ENCODE measurements at regions not wholly inside any gene's neighbourhood (a gene's known extent, or its start where the extent isn't known, plus 50 kb on each side); places are given as distances from the start of the nearest gene placed in this dataset.

- TF ChIP-seq, protein P1, sequence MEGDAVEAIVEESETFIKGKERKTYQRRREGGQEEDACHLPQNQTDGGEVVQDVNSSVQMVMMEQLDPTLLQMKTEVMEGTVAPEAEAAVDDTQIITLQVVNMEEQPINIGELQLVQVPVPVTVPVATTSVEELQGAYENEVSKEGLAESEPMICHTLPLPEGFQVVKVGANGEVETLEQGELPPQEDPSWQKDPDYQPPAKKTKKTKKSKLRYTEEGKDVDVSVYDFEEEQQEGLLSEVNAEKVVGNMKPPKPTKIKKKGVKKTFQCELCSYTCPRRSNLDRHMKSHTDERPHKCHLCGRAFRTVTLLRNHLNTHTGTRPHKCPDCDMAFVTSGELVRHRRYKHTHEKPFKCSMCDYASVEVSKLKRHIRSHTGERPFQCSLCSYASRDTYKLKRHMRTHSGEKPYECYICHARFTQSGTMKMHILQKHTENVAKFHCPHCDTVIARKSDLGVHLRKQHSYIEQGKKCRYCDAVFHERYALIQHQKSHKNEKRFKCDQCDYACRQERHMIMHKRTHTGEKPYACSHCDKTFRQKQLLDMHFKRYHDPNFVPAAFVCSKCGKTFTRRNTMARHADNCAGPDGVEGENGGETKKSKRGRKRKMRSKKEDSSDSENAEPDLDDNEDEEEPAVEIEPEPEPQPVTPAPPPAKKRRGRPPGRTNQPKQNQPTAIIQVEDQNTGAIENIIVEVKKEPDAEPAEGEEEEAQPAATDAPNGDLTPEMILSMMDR (IDR thresholded peaks at IDR 0.05; ENCODE audit: low read length, missing control alignments): no peak
- DNase-seq (ENCODE audit: low read depth): no peak
- H3K4me3 ChIP-seq (replicated peaks; ENCODE audit: low read depth, low read length): no peak overlapping the region
Observed at GRCh38 chr7:13236026-13236425, 548.6 kb downstream of the ARL4A start.

DNA sequence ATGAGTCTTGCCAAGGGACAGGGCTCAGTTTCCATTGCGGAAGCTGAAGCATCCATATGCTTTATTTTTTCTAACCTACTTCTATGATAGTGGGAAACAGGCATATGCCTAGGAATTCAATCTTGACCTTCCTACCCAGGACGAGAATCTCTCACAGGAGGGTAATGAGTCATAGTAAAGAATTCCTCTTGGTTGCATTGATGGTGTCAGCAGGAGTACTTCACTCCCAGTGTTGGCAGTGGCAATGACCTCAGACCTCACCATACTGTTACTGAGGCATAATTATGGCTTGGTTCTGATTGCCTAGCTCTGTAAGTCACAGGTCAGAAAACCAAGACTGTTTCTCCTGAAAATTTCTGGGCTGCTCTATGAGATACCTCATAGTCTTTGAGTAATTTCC lies 552.9 kb downstream of the ARL4A start:
- no peak overlapping the region for H3K4me3 ChIP-seq (replicated peaks; ENCODE audit: low read depth, low read length)
- DNase-seq (ENCODE audit: low read depth): peak; percentile 41
- TF ChIP-seq, protein P1 (IDR thresholded peaks at IDR 0.05; ENCODE audit: low read length, missing control alignments): no peak

- TF ChIP-seq, protein P1 (IDR thresholded peaks at IDR 0.05; ENCODE audit: low read length, missing control alignments): no peak
- DNase-seq (ENCODE audit: low read depth): no peak
- H3K4me3 ChIP-seq (replicated peaks; ENCODE audit: low read depth, low read length): no peak overlapping the region
Observed at GRCh38 chr7:13241416-13241815, 554.0 kb downstream of the ARL4A start.

DNA sequence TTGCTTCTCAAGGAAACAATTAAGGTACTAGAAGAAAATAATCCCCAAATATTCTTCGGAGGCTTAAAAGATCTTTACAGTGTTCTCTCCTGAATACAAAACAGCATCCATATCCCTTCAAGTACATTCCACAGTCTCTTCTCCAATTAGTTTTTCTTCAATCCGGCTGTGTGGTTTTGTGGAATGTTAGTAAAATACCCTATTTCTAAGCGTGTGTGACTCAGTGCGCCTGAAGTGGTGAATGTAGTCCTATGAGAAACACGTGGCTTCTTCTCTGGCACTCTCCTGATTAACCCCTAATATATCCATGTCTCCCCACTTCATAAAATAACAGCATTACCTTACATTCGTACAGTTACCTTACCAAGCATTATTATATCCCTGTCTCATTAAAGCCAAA lies 570.2 kb downstream of the ARL4A start:
- TF ChIP-seq, protein P1 (IDR thresholded peaks at IDR 0.05; ENCODE audit: low read length, missing control alignments): no peak
- H3K4me3 ChIP-seq (replicated peaks; ENCODE audit: low read depth, low read length): no peak overlapping the region
- DNase-seq (ENCODE audit: low read depth): no peak

DNA sequence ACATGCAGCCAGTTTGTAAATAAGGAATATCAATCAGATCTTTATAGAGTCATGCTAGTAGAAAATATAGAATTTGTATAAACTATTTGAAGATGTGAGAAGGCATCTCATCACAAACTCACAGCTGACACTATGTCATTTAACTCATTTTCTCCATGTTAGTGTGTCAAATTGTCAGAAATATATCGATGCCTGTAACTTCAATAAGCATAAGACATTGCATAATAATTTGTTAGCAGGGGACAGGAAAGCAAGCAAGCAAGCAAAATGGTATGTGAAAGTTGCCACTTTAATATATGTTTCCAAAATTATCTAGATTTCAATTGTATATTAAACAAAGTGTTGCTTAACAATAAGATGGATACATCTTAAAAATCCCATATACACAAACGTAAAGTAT lies 571.0 kb downstream of the ARL4A start:
- no peak overlapping the region for H3K4me3 ChIP-seq (replicated peaks; ENCODE audit: low read depth, low read length)
- TF ChIP-seq, protein P1 (IDR thresholded peaks at IDR 0.05; ENCODE audit: low read length, missing control alignments): no peak
- no peak for DNase-seq (ENCODE audit: low read depth)

- DNase-seq (ENCODE audit: low read depth): no peak
- H3K4me3 ChIP-seq (replicated peaks; ENCODE audit: low read depth, low read length): no peak overlapping the region
- TF ChIP-seq, protein P1 (IDR thresholded peaks at IDR 0.05; ENCODE audit: low read length, missing control alignments): no peak
Observed at GRCh38 chr7:13259930-13260329, 572.5 kb downstream of the ARL4A start.

DNA sequence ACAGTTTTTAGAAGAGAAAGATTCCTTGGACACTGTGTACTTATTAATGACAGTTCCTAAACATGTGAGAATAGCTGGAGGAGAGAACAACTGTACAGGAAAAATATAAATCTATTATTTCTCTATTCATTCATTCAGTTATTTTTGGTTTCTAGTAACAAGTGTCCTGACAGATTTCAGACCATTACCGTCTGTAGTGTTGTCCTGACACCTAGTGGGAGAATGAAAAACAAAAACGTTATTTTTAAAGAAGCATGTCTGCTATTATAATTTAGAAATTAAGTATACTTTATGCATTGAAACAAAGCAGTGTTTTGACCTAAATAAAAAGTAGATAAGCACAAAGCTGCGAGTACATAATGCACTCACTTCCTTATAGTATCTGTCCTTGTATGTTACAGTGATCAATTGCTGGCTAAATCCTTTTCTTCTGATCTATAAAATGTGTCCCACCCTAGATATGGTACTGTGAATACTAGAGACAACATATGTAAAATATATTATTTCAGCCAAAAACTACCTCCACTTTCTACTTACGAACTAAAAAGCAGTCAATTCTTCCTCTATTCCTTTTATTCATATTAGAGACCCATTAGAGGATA lies 575.6 kb downstream of the ARL4A start:
- DNase-seq (ENCODE audit: low read depth): peak; percentile 72
- no peak overlapping the region for H3K4me3 ChIP-seq (replicated peaks; ENCODE audit: low read depth, low read length)
- TF ChIP-seq, protein P1 (IDR thresholded peaks at IDR 0.05; ENCODE audit: low read length, missing control alignments): peak; percentile 55
